A549 (cell line): ENCODE measurements at regions not wholly inside any gene's neighbourhood (a gene's known extent, or its start where the extent isn't known, plus 50 kb on each side); places are given as distances from the start of the nearest gene placed in this dataset.

Experiments used
- BHLHE40 ChIP-seq: IDR thresholded peaks from 2 replicates; pipeline ENCODE4 v1.6.1; 2012; ENCODE audit warnings: low read depth, low read length, inconsistent platforms
- CEBPB ChIP-seq, 2 experiments: fragments of >200 bp in 1 of 2; sonication (Bioruptor Twin) in 1 of 2; formaldehyde crosslinking in 1 of 2; IDR thresholded peaks; 2 replicates each; pipeline ENCODE4 v1.6.1; 2012 to 2016
- CHD2 ChIP-seq: fragments of 150-350 bp; IDR thresholded peaks from 2 replicates; pipeline ENCODE4 v1.6.1; 2014; ENCODE audit warnings: low read length; ENCODE audit not compliant: partially characterized antibody
- CTCF ChIP-seq: fragments of >200 bp; sonication (Bioruptor Twin); formaldehyde crosslinking; IDR thresholded peaks from 3 replicates; pipeline ENCODE4 v1.5.1; 2016
- KDM1A ChIP-seq: fragments of 200-600 bp; sonication (generic); IDR thresholded peaks from 2 replicates; pipeline ENCODE4 v1.6.1; 2016; ENCODE audit warnings: low read depth, mild to moderate bottlenecking
- POLR2A ChIP-seq: IDR thresholded peaks from 2 replicates; pipeline ENCODE4 v1.6.1; 2012; ENCODE audit warnings: mild to moderate bottlenecking, low read length
- POLR2AphosphoS2 ChIP-seq: conservative IDR thresholded peaks from 2 replicates; pipeline ENCODE4 v1.6.1; 2012; ENCODE audit warnings: low read length, improper control_type of control experiment, inconsistent platforms
- RAD21 ChIP-seq, 2 experiments: fragments of >200 bp in 1 of 2; sonication (Bioruptor Twin) in 1 of 2; formaldehyde crosslinking in 1 of 2; IDR thresholded peaks in 1 of 2; conservative IDR thresholded peaks in 1 of 2; 2 replicates in 1 of 2; 3 replicates in 1 of 2; pipeline ENCODE4 v1.6.1; 2012 to 2018; ENCODE audit warnings: inconsistent platforms in 1 of 2
- RFX5 ChIP-seq: fragments of 450-650 bp; IDR thresholded peaks from 2 replicates; pipeline ENCODE4 v1.7.1; 2014; ENCODE audit warnings: antibody characterized with exemption, mild to moderate bottlenecking, moderate library complexity
- SREBF2 ChIP-seq: fragments of 450-650 bp; IDR thresholded peaks from 2 replicates; pipeline ENCODE4 v1.6.1; 2014; ENCODE audit warnings: mild to moderate bottlenecking, moderate library complexity

DNA sequence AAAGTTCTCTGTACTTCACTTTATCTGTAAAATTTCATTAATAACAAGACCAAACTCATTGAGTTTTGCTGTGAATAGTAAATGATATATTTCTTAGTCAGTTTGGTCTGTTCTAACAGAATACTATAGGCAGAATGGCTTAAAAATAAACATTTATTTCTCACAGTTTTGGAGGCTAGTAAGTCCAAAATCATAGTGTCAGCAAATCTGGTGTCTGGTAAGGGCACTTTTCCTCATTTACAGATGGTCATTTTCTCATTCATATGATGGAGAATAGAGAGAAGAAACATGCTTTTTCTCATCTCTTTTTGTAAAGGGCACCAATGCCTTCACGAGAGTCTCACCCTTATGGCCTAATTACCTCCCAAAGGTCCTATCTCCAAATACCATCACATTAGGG is 415.1 kb downstream of the FAM133A start:
- TF ChIP-seq CTCF = no peak
- TF ChIP-seq KDM1A = no peak
- TF ChIP-seq POLR2A = no peak
- no peak for TF ChIP-seq RAD21 (conservative IDR thresholded peaks at IDR 0.05 in 1 of 2, IDR thresholded peaks at IDR 0.05 in 1 of 2)
- TF ChIP-seq SREBF2 = no peak
- TF ChIP-seq CHD2 = no peak
- TF ChIP-seq BHLHE40 = no peak
- TF ChIP-seq CEBPB (IDR thresholded peaks at IDR 0.05) = no peak
- no peak for TF ChIP-seq RFX5
- TF ChIP-seq POLR2AphosphoS2 = no peak
